HepG2 (cell line): ENCODE measurements at regions not wholly inside any gene's neighbourhood (a gene's known extent, or its start where the extent isn't known, plus 50 kb on each side); places are given as distances from the start of the nearest gene placed in this dataset.

Experiments
- BRD4 ChIP-seq: sonication (generic); formaldehyde crosslinking; IDR thresholded peaks from 2 replicates; pipeline ENCODE4 v1.4.0; 2020; ENCODE audit warnings: missing genetic modification reagents
- CBX1 ChIP-seq: IDR thresholded peaks from one replicate; pipeline ENCODE4 v1.6.1; 2016; ENCODE audit warnings: antibody characterized with exemption, low read depth
- GATA4 ChIP-seq: sonication (generic); IDR thresholded peaks from 2 replicates; pipeline ENCODE4 v1.6.1; 2016; ENCODE audit warnings: antibody characterized with exemption, low read depth, borderline replicate concordance
- MBD4 ChIP-seq: IDR thresholded peaks from 2 replicates; pipeline ENCODE4 v1.6.1; 2012; ENCODE audit warnings: low read length, inconsistent platforms, borderline replicate concordance
- MIXL1 ChIP-seq: IDR thresholded peaks from 2 replicates; pipeline ENCODE4 v1.6.1; 2016
- MXD4 ChIP-seq: IDR thresholded peaks from 2 replicates; pipeline ENCODE4 v1.6.1; 2016; ENCODE audit warnings: mild to moderate bottlenecking, missing biosample characterization, missing genetic modification reagents
- TSC22D2 ChIP-seq: sonication (generic); formaldehyde crosslinking; IDR thresholded peaks from 2 replicates; pipeline ENCODE4 v1.5.1; 2020; ENCODE audit warnings: missing genetic modification reagents, mild to moderate bottlenecking, borderline replicate concordance
- ZNF556 ChIP-seq: sonication (generic); formaldehyde crosslinking; IDR thresholded peaks from 2 replicates; pipeline ENCODE4 v1.4.0; 2020; ENCODE audit warnings: mild to moderate bottlenecking, missing genetic modification reagents, borderline replicate concordance
- TF ChIP-seq, protein P1 (sequence below): sonication (generic); formaldehyde crosslinking; IDR thresholded peaks from 2 replicates; pipeline ENCODE4 v1.5.0; 2020; ENCODE audit warnings: mild to moderate bottlenecking, missing genetic modification reagents
- TF ChIP-seq, protein P2 (sequence below): sonication (generic); formaldehyde crosslinking; IDR thresholded peaks from 2 replicates; pipeline ENCODE4 v1.4.0; 2020; ENCODE audit warnings: mild to moderate bottlenecking, missing genetic modification reagents
- TF ChIP-seq, protein P3 (sequence below): sonication (generic); formaldehyde crosslinking; IDR thresholded peaks from 2 replicates; pipeline ENCODE4 v1.4.0; 2020; ENCODE audit warnings: missing genetic modification reagents
- TF ChIP-seq, protein P4 (sequence below): sonication (generic); formaldehyde crosslinking; IDR thresholded peaks from 2 replicates; pipeline ENCODE4 v1.4.0; 2020; ENCODE audit warnings: mild to moderate bottlenecking, missing genetic modification reagents, borderline replicate concordance
- TF ChIP-seq, protein P5 (sequence below): IDR thresholded peaks from 2 replicates; pipeline ENCODE4 v1.6.1; 2016; ENCODE audit warnings: low read depth

DNA sequence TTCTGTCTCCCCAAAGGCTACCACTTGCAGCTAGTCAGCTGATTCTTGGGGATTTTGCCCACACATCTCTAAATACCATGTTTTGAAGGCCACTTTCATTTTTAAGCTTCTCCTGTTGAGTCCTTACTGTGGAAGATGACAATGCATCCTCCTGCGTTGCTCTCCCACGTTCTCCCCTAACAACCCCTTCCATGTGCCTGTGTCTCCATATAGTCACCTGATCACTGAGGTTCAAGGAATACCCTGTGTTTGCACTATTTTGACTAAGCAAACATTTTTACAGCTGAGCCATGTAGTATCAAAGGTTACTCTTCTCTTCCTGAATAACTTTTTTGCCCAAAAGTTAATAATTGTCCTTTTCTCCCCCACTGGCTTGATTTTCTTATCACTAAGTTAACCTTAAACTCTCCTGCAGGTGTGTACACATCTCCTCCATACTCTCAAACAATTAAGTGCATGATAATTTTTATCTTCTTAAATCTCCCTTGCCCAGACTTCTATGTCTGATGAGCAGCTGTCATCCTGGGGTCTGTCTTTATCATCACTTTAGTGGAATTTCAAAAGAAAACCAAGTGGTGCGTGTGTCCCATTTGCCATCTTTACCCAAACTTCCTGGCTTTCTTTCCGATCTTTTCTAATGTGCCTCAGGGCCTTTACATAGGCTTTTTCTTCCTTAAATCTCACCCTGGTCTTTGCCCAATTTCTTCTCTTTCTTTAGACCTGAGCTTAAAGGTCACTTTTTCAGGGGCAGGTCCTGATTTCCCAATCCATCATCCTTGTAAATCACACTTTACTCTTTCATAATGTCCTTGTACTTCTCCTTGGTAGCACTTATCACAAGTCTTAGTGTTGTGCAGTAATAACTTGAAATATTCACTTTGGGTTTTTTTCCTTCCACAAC is 85.2 kb upstream of the SPATS2L start (continued):
- TF ChIP-seq, protein P1, sequence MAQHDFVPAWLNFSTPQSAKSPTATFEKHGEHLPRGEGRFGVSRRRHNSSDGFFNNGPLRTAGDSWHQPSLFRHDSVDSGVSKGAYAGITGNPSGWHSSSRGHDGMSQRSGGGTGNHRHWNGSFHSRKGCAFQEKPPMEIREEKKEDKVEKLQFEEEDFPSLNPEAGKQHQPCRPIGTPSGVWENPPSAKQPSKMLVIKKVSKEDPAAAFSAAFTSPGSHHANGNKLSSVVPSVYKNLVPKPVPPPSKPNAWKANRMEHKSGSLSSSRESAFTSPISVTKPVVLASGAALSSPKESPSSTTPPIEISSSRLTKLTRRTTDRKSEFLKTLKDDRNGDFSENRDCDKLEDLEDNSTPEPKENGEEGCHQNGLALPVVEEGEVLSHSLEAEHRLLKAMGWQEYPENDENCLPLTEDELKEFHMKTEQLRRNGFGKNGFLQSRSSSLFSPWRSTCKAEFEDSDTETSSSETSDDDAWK (CRISPR knock-in tag): no peak
- TF ChIP-seq, protein P2, sequence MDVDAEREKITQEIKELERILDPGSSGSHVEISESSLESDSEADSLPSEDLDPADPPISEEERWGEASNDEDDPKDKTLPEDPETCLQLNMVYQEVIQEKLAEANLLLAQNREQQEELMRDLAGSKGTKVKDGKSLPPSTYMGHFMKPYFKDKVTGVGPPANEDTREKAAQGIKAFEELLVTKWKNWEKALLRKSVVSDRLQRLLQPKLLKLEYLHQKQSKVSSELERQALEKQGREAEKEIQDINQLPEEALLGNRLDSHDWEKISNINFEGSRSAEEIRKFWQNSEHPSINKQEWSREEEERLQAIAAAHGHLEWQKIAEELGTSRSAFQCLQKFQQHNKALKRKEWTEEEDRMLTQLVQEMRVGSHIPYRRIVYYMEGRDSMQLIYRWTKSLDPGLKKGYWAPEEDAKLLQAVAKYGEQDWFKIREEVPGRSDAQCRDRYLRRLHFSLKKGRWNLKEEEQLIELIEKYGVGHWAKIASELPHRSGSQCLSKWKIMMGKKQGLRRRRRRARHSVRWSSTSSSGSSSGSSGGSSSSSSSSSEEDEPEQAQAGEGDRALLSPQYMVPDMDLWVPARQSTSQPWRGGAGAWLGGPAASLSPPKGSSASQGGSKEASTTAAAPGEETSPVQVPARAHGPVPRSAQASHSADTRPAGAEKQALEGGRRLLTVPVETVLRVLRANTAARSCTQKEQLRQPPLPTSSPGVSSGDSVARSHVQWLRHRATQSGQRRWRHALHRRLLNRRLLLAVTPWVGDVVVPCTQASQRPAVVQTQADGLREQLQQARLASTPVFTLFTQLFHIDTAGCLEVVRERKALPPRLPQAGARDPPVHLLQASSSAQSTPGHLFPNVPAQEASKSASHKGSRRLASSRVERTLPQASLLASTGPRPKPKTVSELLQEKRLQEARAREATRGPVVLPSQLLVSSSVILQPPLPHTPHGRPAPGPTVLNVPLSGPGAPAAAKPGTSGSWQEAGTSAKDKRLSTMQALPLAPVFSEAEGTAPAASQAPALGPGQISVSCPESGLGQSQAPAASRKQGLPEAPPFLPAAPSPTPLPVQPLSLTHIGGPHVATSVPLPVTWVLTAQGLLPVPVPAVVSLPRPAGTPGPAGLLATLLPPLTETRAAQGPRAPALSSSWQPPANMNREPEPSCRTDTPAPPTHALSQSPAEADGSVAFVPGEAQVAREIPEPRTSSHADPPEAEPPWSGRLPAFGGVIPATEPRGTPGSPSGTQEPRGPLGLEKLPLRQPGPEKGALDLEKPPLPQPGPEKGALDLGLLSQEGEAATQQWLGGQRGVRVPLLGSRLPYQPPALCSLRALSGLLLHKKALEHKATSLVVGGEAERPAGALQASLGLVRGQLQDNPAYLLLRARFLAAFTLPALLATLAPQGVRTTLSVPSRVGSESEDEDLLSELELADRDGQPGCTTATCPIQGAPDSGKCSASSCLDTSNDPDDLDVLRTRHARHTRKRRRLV (CRISPR knock-in tag): no peak
- TF ChIP-seq BRD4 (CRISPR knock-in tag) (peak; percentile 71; the same call in 1 of the 2 replicates), MBD4 (peak; percentile 95), GATA4 (peak; percentile 93; the same call in 1 of the 2 replicates), TSC22D2 (CRISPR knock-in tag) (peak; percentile 76; the same call in 1 of the 2 replicates), CBX1 (no peak), MXD4 (CRISPR knock-in tag) (peak; percentile 75), MIXL1 (CRISPR knock-in tag) (peak; percentile 85; the same call in 1 of the 2 replicates), ZNF556 (peak; percentile 88; the same call in 1 of the 2 replicates)
- TF ChIP-seq, protein P3, sequence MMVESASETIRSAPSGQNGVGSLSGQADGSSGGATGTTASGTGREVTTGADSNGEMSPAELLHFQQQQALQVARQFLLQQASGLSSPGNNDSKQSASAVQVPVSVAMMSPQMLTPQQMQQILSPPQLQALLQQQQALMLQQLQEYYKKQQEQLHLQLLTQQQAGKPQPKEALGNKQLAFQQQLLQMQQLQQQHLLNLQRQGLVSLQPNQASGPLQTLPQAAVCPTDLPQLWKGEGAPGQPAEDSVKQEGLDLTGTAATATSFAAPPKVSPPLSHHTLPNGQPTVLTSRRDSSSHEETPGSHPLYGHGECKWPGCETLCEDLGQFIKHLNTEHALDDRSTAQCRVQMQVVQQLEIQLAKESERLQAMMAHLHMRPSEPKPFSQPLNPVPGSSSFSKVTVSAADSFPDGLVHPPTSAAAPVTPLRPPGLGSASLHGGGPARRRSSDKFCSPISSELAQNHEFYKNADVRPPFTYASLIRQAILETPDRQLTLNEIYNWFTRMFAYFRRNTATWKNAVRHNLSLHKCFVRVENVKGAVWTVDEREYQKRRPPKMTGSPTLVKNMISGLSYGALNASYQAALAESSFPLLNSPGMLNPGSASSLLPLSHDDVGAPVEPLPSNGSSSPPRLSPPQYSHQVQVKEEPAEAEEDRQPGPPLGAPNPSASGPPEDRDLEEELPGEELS: peak; percentile 91
- TF ChIP-seq, protein P4, sequence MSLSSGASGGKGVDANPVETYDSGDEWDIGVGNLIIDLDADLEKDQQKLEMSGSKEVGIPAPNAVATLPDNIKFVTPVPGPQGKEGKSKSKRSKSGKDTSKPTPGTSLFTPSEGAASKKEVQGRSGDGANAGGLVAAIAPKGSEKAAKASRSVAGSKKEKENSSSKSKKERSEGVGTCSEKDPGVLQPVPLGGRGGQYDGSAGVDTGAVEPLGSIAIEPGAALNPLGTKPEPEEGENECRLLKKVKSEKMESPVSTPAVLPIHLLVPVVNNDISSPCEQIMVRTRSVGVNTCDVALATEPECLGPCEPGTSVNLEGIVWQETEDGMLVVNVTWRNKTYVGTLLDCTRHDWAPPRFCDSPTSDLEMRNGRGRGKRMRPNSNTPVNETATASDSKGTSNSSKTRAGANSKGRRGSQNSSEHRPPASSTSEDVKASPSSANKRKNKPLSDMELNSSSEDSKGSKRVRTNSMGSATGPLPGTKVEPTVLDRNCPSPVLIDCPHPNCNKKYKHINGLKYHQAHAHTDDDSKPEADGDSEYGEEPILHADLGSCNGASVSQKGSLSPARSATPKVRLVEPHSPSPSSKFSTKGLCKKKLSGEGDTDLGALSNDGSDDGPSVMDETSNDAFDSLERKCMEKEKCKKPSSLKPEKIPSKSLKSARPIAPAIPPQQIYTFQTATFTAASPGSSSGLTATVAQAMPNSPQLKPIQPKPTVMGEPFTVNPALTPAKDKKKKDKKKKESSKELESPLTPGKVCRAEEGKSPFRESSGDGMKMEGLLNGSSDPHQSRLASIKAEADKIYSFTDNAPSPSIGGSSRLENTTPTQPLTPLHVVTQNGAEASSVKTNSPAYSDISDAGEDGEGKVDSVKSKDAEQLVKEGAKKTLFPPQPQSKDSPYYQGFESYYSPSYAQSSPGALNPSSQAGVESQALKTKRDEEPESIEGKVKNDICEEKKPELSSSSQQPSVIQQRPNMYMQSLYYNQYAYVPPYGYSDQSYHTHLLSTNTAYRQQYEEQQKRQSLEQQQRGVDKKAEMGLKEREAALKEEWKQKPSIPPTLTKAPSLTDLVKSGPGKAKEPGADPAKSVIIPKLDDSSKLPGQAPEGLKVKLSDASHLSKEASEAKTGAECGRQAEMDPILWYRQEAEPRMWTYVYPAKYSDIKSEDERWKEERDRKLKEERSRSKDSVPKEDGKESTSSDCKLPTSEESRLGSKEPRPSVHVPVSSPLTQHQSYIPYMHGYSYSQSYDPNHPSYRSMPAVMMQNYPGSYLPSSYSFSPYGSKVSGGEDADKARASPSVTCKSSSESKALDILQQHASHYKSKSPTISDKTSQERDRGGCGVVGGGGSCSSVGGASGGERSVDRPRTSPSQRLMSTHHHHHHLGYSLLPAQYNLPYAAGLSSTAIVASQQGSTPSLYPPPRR (CRISPR knock-in tag): peak; percentile 95
- TF ChIP-seq, protein P5, sequence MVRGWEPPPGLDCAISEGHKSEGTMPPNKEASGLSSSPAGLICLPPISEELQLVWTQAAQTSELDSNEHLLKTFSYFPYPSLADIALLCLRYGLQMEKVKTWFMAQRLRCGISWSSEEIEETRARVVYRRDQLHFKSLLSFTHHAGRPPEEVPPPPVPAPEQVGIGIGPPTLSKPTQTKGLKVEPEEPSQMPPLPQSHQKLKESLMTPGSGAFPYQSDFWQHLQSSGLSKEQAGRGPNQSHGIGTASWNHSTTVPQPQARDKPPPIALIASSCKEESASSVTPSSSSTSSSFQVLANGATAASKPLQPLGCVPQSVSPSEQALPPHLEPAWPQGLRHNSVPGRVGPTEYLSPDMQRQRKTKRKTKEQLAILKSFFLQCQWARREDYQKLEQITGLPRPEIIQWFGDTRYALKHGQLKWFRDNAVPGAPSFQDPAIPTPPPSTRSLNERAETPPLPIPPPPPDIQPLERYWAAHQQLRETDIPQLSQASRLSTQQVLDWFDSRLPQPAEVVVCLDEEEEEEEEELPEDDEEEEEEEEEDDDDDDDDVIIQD (CRISPR knock-in tag): peak; percentile 95
